Mesenchymal stem cell (in vitro differentiated cells and primary cell): ENCODE measurements at regions not wholly inside any gene's neighbourhood (a gene's known extent, or its start where the extent isn't known, plus 50 kb on each side); places are given as distances from the start of the nearest gene placed in this dataset.

Experiments
- DNase-seq: peaks from one replicate; pipeline ENCODE4 v3.0.0-alpha.2; 2013
- H2AFZ ChIP-seq: one replicate; pipeline ENCODE4 v1.6.1; 2013; ENCODE audit warnings: low read depth, mild to moderate bottlenecking, control low read depth, inconsistent platforms, low read length, moderate library complexity
- H2AK5ac ChIP-seq: 2 replicates; pipeline ENCODE4 v1.6.1; 2013; ENCODE audit warnings: low read length, moderate library complexity, mild to moderate bottlenecking, inconsistent platforms; ENCODE audit not compliant: severe bottlenecking
- H2BK120ac ChIP-seq: one replicate; pipeline ENCODE4 v1.6.1; 2013; ENCODE audit warnings: low read depth, mild to moderate bottlenecking, inconsistent platforms, low read length, moderate library complexity
- H2BK12ac ChIP-seq, 2 experiments: one replicate each; pipeline ENCODE4 v1.6.1; 2013; ENCODE audit warnings: inconsistent platforms in 2 of 2, low read length in 2 of 2, mild to moderate bottlenecking in 2 of 2, moderate library complexity in 2 of 2, control low read depth in 1 of 2
- H2BK15ac ChIP-seq: one replicate; pipeline ENCODE4 v1.6.1; 2013; ENCODE audit warnings: mild to moderate bottlenecking, low read depth, inconsistent platforms; ENCODE audit not compliant: poor library complexity, severe bottlenecking
- H2BK5ac ChIP-seq: 2 replicates; pipeline ENCODE4 v1.6.1; 2013; ENCODE audit warnings: low read depth, mild to moderate bottlenecking, low read length, control low read depth, inconsistent platforms; ENCODE audit not compliant: poor library complexity, severe bottlenecking
- H3K14ac ChIP-seq, 2 experiments: one replicate each; pipeline ENCODE4 v1.6.1; 2013; ENCODE audit warnings: inconsistent platforms in 2 of 2, low read length in 2 of 2, control low read depth in 1 of 2, mild to moderate bottlenecking in 1 of 2, moderate library complexity in 1 of 2
- H3K18ac ChIP-seq, 2 experiments: one replicate each; pipeline ENCODE4 v1.6.1; 2013; ENCODE audit warnings: inconsistent platforms in 2 of 2, low read length in 2 of 2, control low read depth in 1 of 2, low read depth in 1 of 2, mild to moderate bottlenecking in 1 of 2
- H3K23ac ChIP-seq, 2 experiments: one replicate each; pipeline ENCODE4 v1.6.1; 2013; ENCODE audit warnings: inconsistent platforms in 2 of 2, low read length in 2 of 2, mild to moderate bottlenecking in 2 of 2, moderate library complexity in 2 of 2, control low read depth in 1 of 2
- H3K27ac ChIP-seq: 2 replicates; pipeline ENCODE4 v1.5.1; 2013; ENCODE audit warnings: mild to moderate bottlenecking, moderate library complexity, low read length, control low read depth, inconsistent platforms; ENCODE audit not compliant: poor library complexity, severe bottlenecking
- H3K27me3 ChIP-seq, 2 experiments: 2 replicates each; pipeline versions ENCODE4 v1.6.1 to v1.7.0; 2013; ENCODE audit warnings: low read length in 2 of 2, mild to moderate bottlenecking in 2 of 2, moderate library complexity in 2 of 2, control low read depth in 1 of 2, inconsistent platforms in 1 of 2; ENCODE audit not compliant: control insufficient read depth in 1 of 2, insufficient read depth in 1 of 2
- H3K36me3 ChIP-seq, 2 experiments: 2 replicates each; pipeline versions ENCODE4 v1.6.1 to v1.7.0; 2013; ENCODE audit warnings: low read length in 2 of 2, control low read depth in 1 of 2, inconsistent platforms in 1 of 2, low read depth in 1 of 2, mild to moderate bottlenecking in 1 of 2; ENCODE audit not compliant: insufficient read depth in 2 of 2, control insufficient read depth in 1 of 2
- H3K4ac ChIP-seq, 2 experiments: one replicate each; pipeline ENCODE4 v1.6.1; 2013; ENCODE audit warnings: inconsistent platforms in 2 of 2, low read length in 2 of 2, mild to moderate bottlenecking in 2 of 2, moderate library complexity in 2 of 2, control low read depth in 1 of 2, low read depth in 1 of 2
- H3K4me1 ChIP-seq: 2 replicates; pipeline ENCODE4 v1.6.1; 2013; ENCODE audit warnings: low read depth, low read length, control low read depth; ENCODE audit not compliant: control insufficient read depth, insufficient read depth
- H3K4me2 ChIP-seq: 2 replicates; pipeline ENCODE4 v1.6.1; 2013; ENCODE audit warnings: low read length, mild to moderate bottlenecking, inconsistent platforms; ENCODE audit not compliant: poor library complexity, severe bottlenecking
- H3K4me3 ChIP-seq, 2 experiments: 2 replicates each; pipeline versions ENCODE4 v1.5.1 to v1.7.0; 2013; ENCODE audit warnings: low read length in 2 of 2, mild to moderate bottlenecking in 2 of 2, control low read depth in 1 of 2, low read depth in 1 of 2; ENCODE audit not compliant: insufficient read depth in 1 of 2
- H3K79me1 ChIP-seq: replicated peaks from 2 replicates; pipeline ENCODE4 v1.6.1; 2013; ENCODE audit warnings: mild to moderate bottlenecking, control low read depth, low read length, inconsistent platforms; ENCODE audit not compliant: poor library complexity, severe bottlenecking
- H3K9ac ChIP-seq: 2 replicates; pipeline ENCODE4 v1.7.0; 2013; ENCODE audit warnings: mild to moderate bottlenecking, low read length, moderate library complexity
- H3K9me3 ChIP-seq: 2 replicates; pipeline ENCODE4 v1.7.0; 2013; ENCODE audit warnings: mild to moderate bottlenecking, low read length; ENCODE audit not compliant: control insufficient read depth
- H4K8ac ChIP-seq: one replicate; pipeline ENCODE4 v1.6.1; 2013; ENCODE audit warnings: inconsistent platforms, mild to moderate bottlenecking, low read length, moderate library complexity
- H4K91ac ChIP-seq: one replicate; pipeline ENCODE4 v1.6.1; 2013; ENCODE audit warnings: mild to moderate bottlenecking, low read length, inconsistent platforms
- WGBS: methylation state at CpG from one replicate; pipeline ENCODE4 v1.1.7; 2013; ENCODE audit warnings: mixed read lengths; 5-methylcytosine and 5-hydroxymethylcytosine counted together

- Histone ChIP-seq H3K23ac (no peak overlapping the region), H3K27ac (peak overlapping the region; percentile 85), H4K91ac (no peak overlapping the region), H4K8ac (no peak overlapping the region), H3K4me1 (peaks cover 2% of the 10 kb centered on the region), H3K36me3 (no peaks in the 10 kb centered on the region), H2AFZ (no peak overlapping the region), H3K4me2 (no peak overlapping the region), H2BK120ac (peak overlapping the region; percentile 65), H3K9me3 (no peaks in the 10 kb centered on the region), H2BK12ac (peak overlapping the region; percentile 44 to 59), H3K4ac (peak overlapping the region; percentile 39 to 91), H2AK5ac (peak overlapping the region; percentile 83), H2BK5ac (peak overlapping the region; percentile 60), H3K18ac (peak overlapping the region; percentile 26 to 84), H3K14ac (no peak overlapping the region), H2BK15ac (no peak overlapping the region), H3K4me3 (no peak overlapping the region), H3K79me1 (no peaks in the 10 kb centered on the region), H3K27me3 (no peaks in the 10 kb centered on the region), H3K9ac (no peak overlapping the region)
- WGBS = no CpG with 5 or more reads among the region's 2 CpGs
- peak; percentile 80 for DNase-seq
These were observed 181.5 kb downstream of the KIF18A start for GRCh38 chr11:27926486-27926885.

GRCh38 chr11:27921472-27921871 is 186.5 kb downstream of the KIF18A start:
- no peak overlapping the region for H3K14ac ChIP-seq

GRCh38 chr11:27916541-27917100 is 191.3 kb downstream of the KIF18A start:
- H2BK5ac ChIP-seq = no peak overlapping the region
- H3K4me1 ChIP-seq = peaks cover 2% of the 10 kb centered on the region
- no peak for DNase-seq
- no peak overlapping the region for H3K9ac ChIP-seq
- H3K4ac ChIP-seq = no peak overlapping the region
- H2AK5ac ChIP-seq = peak overlapping the region; percentile 74
- H3K23ac ChIP-seq = no peak overlapping the region
- no peak overlapping the region for H2BK12ac ChIP-seq
- no peak overlapping the region for H3K27ac ChIP-seq
- no peaks in the 10 kb centered on the region for H3K9me3 ChIP-seq
- H3K4me2 ChIP-seq = no peak overlapping the region
- H3K79me1 ChIP-seq = no peaks in the 10 kb centered on the region
- WGBS = 97% methylated on average over 5 of the region's 6 CpGs
- no peak overlapping the region for H2BK15ac ChIP-seq
- no peak overlapping the region for H4K8ac ChIP-seq
- H3K18ac ChIP-seq = peak overlapping the region in 1 of 2 experiments; percentile 17
- no peaks in the 10 kb centered on the region for H3K27me3 ChIP-seq
- no peak overlapping the region for H3K4me3 ChIP-seq
- no peak overlapping the region for H2AFZ ChIP-seq
- H3K14ac ChIP-seq = no peak overlapping the region
- H3K36me3 ChIP-seq = no peaks in the 10 kb centered on the region
- H2BK120ac ChIP-seq = no peak overlapping the region
- H4K91ac ChIP-seq = no peak overlapping the region

More at GRCh38 chr11:27921472-27921871, 186.5 kb downstream of the KIF18A start:
- Histone ChIP-seq H2BK15ac (no peak overlapping the region), H3K4ac (no peak overlapping the region), H3K4me2 (no peak overlapping the region), H4K91ac (no peak overlapping the region), H3K36me3 (no peaks in the 10 kb centered on the region), H2AFZ (no peak overlapping the region), H2BK5ac (no peak overlapping the region), H3K27me3 (no peaks in the 10 kb centered on the region), H3K18ac (no peak overlapping the region), H2BK12ac (no peak overlapping the region), H3K27ac (no peak overlapping the region), H2BK120ac (no peak overlapping the region), H3K9ac (no peak overlapping the region), H3K23ac (no peak overlapping the region), H3K4me3 (no peak overlapping the region), H3K4me1 (peaks cover under 1% of the 10 kb centered on the region), H4K8ac (no peak overlapping the region), H3K79me1 (no peaks in the 10 kb centered on the region), H2AK5ac (no peak overlapping the region), H3K9me3 (no peaks in the 10 kb centered on the region)
- no peak for DNase-seq

GRCh38 chr11:27914080-27914479 is 193.9 kb downstream of the KIF18A start:
- no peak for DNase-seq
- Histone ChIP-seq H2BK120ac (no peak overlapping the region), H3K27ac (no peak overlapping the region), H2BK12ac (no peak overlapping the region), H3K18ac (no peak overlapping the region), H3K4me3 (no peak overlapping the region), H3K27me3 (no peaks in the 10 kb centered on the region), H3K36me3 (no peaks in the 10 kb centered on the region), H3K9ac (no peak overlapping the region), H2AFZ (no peak overlapping the region), H3K4ac (no peak overlapping the region), H4K91ac (no peak overlapping the region), H3K23ac (no peak overlapping the region), H2AK5ac (no peak overlapping the region), H3K4me2 (no peak overlapping the region), H3K14ac (no peak overlapping the region), H3K79me1 (no peaks in the 10 kb centered on the region), H3K9me3 (no peaks in the 10 kb centered on the region), H2BK15ac (no peak overlapping the region), H2BK5ac (no peak overlapping the region), H3K4me1 (peaks cover 5% of the 10 kb centered on the region), H4K8ac (no peak overlapping the region)
